HG02973 (cell line): ENCODE measurements at regions not wholly inside any gene's neighbourhood (a gene's known extent, or its start where the extent isn't known, plus 50 kb on each side); places are given as distances from the start of the nearest gene placed in this dataset.

Experiments used
- ATAC-seq: cut with Tn5 transposase; IDR thresholded peaks from one replicate; pipeline ENCODE4 v1.9.1; 2021; ENCODE audit warnings: moderate library complexity; ENCODE audit not compliant: unreplicated experiment

GRCh38 chr20:39890697-39891096 is 798.3 kb downstream of the MAFB start:
- no peak for ATAC-seq

DNA sequence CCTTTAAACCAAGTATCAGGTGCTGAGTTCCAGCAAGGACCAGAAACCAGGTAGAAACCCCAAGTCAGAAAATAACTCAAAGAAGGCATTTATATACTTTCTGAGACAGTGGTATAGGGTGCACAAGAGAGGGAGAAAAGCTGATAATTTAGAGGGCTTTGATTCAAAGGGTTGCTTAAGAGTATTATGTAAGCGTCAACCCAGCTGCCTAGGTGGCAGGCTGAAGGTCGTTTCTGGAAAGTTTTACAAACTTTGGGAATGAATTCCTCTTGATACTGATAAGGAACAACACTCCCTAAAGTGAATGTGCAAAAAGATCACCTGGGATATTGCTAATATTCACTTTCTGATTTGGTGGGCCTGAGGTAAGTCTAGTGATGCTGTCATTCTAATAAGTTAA is 800.7 kb downstream of the MAFB start:
- ATAC-seq: no peak

GRCh38 chr20:39886650-39887190 is 802.3 kb downstream of the MAFB start:
- no peak for ATAC-seq

GRCh38 chr20:39885975-39886649 is 802.9 kb downstream of the MAFB start:
- ATAC-seq: no peak

- no peak for ATAC-seq
Measured at GRCh38 chr20:39882806-39883205, 806.2 kb downstream of the MAFB start.

GRCh38 chr20:39880890-39881289 is 808.1 kb downstream of the MAFB start:
- ATAC-seq: no peak

- no peak for ATAC-seq
Measured at GRCh38 chr20:39879296-39879695, 809.7 kb downstream of the MAFB start.

DNA sequence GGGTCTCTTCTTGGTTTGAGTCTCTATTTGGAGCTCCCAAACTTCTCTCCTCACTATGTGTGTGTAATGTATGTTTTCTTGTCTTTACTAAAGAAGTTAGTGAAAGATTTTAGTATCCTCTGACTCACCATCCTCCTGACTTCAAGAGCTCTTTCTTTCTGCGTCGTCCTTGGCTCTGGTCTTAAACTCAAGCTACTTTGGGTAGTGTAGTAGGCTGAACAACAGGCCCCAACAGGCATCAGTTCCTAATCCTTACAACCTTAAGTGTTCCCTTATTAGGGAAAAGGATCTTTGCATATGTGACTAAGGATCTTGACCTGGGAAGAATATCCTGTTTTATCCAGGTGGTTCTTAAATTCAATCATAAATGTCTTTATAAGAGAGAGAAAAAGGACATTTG is 810.2 kb downstream of the MAFB start:
- no peak for ATAC-seq

DNA sequence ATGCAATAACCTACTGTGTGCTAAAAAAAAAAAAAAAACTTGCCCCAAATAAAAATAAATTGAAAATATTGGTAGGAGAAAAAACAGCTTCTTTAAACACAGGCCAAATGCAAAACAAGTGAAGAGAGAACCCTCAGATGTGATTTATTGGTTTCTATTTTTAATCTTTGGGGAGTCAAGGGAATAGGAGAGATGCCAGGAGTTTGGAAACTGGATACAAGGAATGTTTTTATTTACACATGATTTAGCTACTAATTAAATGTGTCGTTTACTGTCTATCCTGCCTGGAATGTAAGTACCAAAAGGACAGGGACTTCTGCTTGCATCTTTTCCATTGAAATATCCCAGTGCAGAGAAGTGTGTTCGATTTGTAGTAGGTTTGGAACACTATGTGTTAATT is 810.7 kb downstream of the MAFB start:
- ATAC-seq: no peak

DNA sequence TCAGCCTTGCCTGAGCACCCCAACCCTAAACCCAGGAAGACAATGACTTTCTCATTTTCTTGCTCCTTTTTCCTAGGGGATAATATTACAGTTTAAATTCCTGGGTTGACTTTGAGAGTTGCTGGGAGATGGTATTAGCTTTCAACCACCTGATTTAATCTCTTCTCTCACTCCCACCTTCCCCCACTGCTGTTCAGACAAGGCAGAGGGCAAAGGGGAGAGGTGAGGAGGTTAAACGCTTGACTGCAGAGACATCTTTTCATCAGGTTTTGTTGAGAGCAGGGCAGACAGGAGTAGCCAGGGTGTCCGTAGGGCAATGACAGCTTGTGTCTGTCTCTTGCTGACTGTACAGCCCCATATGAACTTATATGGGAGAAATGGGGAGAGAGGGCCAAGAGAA is 811.2 kb downstream of the MAFB start:
- ATAC-seq: no peak

DNA sequence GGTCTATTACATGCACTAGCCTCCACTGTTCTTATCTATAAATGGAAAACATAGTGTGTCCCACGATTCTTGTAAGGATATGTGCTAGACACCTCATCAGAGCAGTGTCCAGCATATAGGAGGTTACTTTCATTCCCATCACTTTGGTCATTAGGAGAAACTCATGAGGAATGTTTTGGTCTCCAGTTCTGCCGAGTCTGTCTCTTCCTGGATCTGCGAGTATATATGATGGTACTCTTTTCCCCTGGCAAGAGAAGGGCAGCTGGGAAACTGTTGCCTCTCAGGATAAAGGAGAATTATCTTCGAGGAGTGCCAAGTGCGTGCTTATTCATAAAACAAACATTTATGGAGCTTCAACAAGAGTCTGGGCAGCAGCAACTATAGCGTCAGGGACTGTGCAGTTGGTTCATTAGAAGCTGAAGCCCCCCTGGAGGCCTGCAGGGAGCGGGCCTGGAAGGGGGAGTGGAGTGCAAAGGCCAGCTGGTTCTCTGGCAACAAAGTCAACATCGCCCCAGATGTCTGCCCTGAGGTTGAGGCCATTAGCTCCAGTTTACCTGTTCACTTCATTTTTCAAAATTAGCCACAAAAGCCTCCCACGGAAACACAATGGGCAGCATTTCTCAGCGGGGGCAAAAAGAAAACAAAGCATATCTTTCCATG is 811.9 kb downstream of the MAFB start:
- ATAC-seq: no peak

DNA sequence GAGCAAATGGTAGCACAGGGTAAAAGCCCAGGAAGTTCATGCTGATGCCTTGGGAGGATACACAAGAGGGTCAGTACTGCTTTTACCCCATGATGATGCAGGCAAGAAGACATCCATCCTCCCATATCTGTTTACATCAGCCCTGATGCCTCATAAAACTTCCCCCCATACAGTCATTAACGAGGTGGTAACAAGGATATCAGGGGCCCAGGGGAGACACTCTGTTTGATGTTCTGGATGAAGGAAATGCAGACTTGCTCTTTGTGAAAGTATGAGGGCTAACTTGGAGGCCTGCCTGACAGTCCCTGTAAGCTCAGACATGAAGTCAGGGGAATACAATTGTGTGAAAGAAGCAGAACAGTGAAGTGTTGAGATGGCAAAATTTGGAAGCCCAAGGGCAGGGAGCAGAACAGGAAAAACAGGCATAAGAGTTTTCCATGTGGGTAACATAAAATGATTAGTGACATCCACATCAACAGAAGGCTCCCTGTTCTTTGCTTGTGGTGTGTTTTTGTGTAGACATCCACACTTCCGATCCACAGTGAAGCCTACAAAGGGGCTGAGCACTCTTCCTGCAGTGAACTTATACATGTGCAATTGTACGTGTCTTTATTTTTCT is 813.4 kb downstream of the MAFB start:
- ATAC-seq: no peak

DNA sequence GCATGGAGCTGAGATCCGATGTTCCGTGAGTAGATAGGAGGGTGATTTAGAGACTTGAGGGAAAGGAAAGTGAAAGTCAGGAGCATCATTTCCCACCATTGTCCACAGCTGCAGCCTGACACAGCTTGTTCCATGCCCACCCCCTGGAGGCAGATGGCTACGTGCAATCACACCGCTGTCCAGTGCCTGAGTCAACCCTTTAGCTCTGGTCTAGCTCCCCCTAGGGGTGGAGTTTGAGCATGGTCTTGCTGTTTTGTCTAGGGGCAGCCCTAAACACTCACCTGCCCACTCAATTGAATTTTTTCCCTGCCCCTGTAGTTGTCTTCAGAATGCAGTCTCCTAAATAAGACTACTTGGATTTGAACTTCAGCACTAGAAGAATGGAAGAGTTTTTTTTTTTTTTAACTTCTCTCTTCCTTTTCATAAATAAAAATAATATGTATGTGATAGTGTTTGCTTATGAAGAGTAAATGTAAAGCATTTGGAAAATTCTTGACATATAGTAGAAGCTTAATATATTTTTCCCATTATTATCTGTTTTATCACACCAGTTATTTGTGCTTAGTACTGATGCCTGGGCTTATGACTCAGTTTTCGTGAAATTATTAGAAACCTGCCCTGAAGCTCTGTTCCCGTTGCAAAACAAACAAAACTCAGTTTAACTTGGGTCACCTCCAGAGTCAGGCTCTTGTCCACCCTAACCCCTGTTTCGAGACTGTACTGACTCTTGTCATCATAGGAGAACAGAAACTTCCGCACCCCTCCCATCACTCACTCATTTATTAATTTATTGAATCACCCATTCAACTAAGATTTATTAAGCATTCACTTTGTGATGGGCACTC is 814.8 kb downstream of the MAFB start:
- ATAC-seq: peak; percentile 92

DNA sequence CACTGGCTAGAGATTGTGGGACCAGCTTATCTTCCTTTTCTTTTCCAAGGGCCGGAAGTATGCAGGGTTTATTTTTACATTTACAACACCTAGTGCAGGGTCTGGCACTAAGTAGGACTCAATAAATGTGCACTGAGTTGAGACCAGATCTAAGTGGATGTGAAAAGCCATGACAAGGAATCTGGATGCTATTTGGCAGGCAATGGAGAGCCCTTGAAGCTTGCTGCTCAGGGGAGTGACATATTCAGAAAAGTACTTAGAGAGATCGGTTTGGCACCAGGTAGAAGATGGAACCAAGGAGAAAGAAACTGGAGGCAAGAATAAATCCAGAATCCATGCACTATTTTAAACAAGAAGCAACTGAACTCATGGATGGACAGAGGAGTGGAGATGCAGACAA is 815.8 kb downstream of the MAFB start:
- no peak for ATAC-seq

GRCh38 chr20:39871013-39871412 is 818.0 kb downstream of the MAFB start:
- no peak for ATAC-seq

- no peak for ATAC-seq
Measured at GRCh38 chr20:39865446-39865845, 823.6 kb downstream of the MAFB start.

GRCh38 chr20:39862470-39862891 is 826.6 kb downstream of the MAFB start:
- ATAC-seq: no peak

DNA sequence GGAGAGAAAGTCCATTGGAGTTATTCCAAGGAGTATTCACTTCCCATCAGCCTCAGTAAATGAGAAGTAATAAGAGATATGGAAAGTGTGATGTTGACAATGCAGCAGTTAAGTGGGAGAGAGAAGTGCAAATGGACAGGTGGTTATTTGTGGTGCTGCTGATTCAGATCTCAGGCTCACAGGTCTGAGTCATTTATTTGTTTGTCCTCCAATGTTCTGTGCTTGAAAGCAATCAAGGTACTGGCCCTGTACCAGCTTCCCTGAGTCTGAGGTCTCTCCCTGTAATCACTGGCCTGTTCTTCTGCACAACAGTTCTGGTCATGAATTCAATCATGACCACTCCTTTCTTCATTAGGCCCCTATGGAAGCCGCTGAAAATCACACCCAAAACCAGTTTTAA is 827.7 kb downstream of the MAFB start:
- ATAC-seq: no peak

- no peak for ATAC-seq
Measured at GRCh38 chr20:39857835-39858234, 831.2 kb downstream of the MAFB start.

DNA sequence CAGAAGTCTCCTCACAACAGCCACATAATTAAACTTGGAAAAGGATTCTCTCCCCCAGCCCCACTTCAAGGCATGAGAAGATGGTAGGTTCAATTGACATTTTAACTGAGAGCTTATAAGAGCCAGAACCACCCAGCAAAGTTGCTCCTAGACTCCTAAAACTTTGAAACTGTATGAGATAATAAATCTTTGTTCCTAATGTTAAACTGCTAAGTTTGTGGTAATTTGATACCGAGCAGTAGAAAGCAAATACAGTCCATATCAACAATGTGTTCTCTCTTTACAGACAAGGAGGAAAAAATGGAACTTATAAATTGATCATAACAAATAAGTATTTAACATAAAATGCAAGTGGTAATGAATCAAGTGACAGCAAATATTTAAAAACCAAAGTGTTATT is 831.8 kb downstream of the MAFB start:
- no peak for ATAC-seq

DNA sequence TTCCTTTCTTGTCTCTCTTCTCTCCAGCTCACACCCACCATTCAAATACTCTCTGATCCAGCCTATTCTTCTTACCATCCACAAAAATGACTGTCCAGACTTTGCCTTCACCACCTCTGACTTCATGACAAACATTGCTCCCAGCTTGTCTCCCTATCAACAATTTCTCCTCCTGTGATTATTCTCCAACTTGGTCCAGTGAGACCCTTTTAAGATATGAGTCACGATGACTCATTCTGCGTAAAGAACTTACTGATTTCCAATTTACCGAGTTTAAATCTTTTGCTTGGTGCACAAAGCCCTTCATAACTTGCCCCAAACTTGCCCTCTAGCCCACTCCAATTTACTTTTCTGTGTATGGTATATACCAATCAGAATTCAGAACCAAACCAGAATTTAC is 833.2 kb downstream of the MAFB start:
- no peak for ATAC-seq
